Putamen (tissue), 1 donor: ENCODE measurements at regions not wholly inside any gene's neighbourhood (a gene's known extent, or its start where the extent isn't known, plus 50 kb on each side); places are given as distances from the start of the nearest gene placed in this dataset.

Experiments
- DNase-seq: peaks from one replicate; pipeline ENCODE4 v3.0.0-alpha.2; 2016; ENCODE audit warnings: low spot score

- no peak for DNase-seq
These were observed 96.5 kb upstream of the ADRA1B start for GRCh38 chr5:159819591-159820411.

GRCh38 chr5:159820692-159821091 lies 95.6 kb upstream of the ADRA1B start:
- DNase-seq, result no peak

DNA sequence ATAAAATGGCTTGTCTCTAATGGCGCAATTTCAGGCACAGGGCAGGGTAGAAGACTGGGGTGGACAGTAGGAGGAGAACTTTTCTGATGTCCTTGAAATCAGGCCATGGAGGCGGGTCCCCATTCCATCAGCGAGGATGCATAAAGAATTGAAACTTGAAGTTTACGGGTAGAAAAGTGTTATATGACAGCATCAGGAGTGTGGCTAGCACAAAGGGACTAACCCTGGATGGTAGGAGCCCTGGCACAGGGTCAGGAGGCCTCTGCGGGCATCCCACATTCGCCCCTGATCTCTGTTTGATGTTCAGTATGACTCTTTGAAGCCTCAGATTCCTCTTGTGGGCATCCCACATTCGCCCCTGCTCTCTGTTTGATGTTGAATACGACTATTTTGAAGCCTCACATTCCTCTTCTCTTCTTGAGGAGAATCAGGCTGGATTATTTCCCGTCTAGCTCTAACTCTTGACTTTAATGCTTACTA lies 94.8 kb upstream of the ADRA1B start:
- no peak for DNase-seq

DNA sequence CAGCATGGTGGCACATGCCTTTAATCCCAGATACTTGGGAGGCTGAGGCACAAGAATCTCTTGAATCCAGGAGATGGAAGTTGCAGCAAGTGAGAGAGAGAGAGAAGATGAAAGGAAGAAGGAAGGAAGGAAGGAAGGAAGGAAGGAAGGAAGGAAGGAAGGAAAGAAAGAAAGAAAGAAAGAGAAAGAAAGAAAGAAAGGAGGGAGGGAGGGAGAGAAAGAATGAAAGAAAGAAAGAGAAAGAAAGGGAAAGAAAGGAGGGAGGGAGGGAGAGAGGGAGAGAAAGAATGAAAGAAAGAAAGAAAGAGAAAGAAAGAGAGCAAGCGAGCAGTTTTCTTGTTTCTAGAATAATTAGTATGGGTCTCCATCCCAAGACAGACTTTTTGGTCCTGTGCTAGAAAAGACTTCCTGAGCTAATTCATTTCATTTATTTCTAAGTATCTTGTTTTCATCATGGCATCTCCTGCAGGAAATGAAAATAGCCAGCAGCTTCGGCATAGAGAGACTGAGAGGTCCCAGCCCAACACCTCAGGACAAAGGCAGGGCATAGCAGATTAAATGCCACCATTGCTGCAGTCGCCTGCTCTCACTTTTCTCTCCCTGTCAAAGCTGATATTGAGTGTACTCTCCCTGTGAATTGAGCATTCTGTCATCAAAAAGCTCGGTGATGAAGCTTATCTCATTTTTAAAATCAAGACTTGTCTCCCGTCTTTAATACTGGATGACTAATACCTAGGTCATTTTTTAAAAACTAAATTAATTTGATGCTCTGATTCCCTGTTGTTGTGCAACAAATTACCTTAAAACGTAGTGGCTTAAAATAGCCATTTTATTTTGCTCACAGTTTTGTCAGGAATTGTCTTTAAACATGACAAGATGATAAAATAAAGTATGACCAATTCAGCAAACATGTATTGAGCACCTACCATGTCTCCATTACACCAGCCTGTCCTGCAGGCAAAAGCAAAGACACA lies 91.8 kb upstream of the ADRA1B start:
- no peak for DNase-seq

DNA sequence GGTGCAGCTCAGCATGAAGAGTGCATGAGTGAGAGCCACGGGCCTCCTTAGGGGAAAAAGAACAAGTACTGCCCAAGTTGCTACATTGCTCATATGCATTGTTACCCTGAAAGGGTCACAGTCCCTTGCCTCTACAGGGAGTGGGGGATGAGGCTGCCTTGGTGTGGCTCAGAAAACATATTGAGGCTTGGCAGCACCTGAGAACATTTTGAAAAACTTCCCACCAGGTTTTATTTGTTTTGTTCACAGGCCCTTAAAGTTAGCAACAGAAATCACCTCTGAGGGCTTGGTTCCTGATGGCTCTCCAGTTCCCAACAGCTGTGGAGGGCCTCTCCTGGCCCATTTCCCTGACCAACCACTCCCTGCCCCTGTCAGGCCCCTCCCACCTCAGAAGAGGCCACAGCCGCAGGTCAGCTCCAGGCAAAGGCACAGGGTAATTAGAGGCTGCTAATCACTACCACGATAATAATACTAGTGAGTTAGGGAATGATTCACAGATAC lies 90.7 kb upstream of the ADRA1B start:
- no peak for DNase-seq

DNA sequence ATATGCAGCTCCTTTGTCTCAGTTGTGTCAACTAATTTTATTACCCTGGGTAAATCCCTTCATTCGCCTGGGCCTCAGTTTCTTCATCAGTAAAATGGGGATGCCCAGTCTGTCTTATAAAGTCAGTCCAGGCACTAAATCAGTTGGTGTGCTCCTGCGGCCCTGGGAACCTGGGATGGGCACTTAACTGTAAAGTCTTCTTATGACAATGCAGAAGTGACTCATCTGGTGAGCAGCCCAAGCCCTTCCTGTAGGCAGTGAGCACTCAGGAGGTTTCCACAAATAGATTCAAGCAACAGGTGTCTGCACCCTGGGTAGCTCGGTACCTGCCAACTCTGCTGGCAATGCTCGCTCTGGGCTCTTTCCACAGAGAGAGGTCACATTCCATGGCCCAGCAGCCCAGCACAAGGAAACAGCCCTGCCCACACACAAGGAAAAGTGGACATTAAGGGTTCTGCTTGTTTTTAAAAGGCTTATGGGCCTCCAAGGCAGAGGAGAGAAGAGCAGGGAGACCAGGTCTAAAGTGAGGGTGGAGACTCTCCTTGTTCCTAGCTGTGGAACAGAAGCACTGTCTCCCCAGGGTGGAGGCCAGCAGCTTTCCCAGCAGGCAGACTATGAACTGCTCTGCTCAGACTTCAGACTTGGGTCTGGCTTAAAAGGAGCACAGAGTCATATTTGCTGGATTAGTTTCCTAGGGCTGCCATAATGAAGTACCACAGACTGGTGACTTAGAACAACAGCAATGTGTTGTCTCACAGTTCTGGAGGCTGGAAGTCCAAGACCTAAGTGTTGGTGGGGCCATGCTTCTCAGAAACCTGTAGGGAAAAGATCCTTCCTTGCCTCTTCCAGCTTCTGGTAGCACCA lies 89.7 kb upstream of the ADRA1B start:
- no peak for DNase-seq

GRCh38 chr5:159827861-159828260 lies 88.4 kb upstream of the ADRA1B start:
- DNase-seq, result no peak

DNA sequence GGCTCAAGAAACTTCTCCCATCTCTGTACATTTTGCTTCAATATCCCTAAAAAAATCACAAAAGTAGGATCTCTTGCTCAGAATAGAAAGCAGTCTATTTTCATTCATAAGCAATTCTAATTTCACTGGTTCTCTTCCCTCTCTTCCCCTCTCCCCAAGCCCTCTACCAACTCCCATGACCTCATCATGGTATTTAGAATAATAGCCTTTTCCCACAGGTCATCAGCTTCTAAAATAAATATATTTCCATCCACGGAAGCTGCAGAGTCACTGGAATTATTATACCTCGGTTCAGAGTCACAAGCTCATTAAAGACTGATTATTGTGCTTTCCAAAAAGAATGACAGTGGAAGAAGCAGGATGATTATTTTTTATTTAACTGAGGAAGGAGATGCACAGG lies 84.2 kb upstream of the ADRA1B start:
- no peak for DNase-seq

- no peak for DNase-seq
These were observed 83.2 kb upstream of the ADRA1B start for GRCh38 chr5:159833088-159833487.

- no peak for DNase-seq
These were observed 82.4 kb upstream of the ADRA1B start for GRCh38 chr5:159833846-159834245.

DNA sequence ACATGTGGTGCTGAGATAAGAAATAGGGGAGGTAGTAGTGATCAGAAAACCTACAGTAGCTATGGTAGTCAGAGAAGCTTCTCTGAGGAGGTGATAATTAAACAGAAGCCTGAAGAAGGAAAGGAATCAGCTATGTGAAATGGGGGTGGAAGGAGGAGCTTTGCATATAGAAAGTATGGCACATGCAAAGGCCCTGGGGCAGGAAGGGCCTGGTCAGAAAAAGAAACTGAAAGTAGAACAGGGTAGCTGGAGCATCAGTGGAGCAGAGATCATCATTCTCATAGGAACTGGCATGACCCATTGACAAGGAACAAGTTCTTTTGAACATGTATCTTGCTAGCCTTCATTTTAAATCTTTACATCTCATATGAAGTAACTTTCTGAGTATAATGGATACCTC lies 80.7 kb upstream of the ADRA1B start:
- DNase-seq, result no peak

GRCh38 chr5:159836691-159837090 lies 79.6 kb upstream of the ADRA1B start:
- no peak for DNase-seq

- no peak for DNase-seq
These were observed 78.4 kb upstream of the ADRA1B start for GRCh38 chr5:159837860-159838259.

DNA sequence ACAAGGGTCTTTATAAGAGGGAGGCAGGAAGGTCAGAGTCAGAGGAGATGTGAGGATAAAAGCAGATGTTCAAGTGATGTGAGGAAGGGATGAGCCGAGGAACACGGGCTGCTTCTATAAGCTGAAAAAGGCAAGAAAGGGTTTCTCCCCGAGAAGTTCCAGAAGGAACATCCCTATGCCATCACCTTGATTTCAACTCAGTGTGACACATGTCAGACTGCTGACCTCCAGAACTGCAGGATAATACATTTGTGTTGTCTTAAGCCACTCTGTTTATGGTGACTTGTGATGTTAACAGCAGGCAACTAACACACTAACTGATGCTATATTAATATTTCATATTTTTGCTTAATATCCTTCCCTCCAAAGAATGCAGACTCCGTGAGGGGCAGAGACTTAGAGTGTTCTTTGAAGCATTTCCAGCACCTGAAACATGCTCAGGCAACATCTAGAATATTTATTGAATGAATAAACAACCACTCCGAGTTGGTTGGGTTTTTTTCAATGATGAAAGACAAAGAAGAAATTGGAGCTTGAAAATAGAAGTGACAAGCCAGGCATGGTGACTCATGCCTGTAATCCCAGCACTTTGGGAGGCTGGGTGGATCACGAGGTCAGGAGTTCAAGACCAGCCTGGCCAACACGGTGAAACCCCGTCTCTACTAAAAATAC lies 77.6 kb upstream of the ADRA1B start:
- DNase-seq, result no peak

GRCh38 chr5:159844267-159845121 lies 71.8 kb upstream of the ADRA1B start:
- no peak for DNase-seq

DNA sequence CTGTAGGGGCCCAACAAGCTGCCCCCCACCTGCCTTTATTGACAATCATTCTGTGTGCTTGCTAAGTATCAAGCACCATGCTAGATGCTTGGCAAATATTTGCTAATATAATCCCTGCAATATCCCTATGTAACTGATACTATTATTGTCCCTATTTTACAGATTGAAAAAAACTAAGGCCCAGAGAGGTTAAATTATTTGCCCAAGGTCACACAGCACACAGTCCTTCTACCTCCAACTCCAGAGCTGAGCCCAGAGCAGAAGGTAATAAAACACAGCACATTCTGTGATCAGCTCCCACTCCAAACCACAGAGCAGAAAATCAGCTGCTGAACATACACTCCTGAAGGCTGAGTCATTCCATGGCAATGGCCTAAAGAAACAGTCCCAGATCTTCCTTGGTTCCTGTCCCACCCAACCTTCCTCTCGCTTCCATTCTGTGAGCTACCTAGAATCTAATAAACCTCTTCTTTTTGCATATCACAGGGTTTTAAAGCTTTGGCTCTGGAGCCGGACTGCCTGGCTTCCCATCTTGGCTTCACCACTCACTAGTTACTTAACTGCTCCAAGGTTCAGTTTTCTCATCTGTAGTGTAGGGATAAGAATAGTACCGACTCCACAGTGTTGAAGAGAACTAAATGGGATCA lies 66.7 kb upstream of the ADRA1B start:
- DNase-seq, result no peak

DNA sequence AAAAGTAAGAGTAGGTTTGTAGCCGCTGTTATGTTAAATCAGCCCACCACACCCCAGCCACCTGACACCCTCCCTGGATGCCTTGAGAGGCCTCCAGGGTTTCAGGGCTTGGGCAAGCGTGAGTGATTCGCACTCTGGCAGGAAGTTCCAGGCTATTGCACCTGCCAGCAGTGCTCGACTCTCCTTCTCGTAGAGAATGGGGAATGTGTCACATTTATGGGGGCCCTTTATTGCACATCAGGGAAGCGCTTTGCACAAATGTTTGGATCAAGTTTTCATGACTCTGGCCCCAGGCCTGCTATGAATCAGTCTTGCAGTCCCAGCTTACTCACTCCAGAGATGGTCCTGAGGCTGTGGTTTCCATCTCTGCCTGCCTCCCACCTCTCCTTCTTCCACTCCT lies 66.1 kb upstream of the ADRA1B start:
- no peak for DNase-seq

DNA sequence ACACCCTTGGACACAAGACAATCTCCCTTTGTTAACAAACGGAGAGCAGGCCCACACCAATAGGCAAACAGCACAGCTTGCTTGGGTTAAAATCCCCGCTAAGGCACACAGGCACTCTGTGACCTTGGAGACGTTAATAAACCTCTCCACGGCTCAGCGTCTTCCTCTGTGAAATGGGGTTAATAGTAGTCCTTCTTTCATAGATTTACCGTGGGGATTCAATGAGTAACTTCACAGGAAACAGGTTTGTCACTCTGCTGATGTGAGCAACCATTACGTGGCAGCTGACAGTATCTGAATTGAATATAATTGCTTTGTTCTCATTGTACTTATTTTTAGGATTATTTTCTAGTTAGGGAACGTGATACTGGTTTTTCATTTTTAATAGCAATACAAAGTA lies 65.2 kb upstream of the ADRA1B start:
- DNase-seq, result no peak

- DNase-seq, result no peak
These were observed 61.4 kb upstream of the ADRA1B start for GRCh38 chr5:159854916-159855315.
